ENCODE measurements at regions not wholly inside any gene's neighbourhood (a gene's known extent, or its start where the extent isn't known, plus 50 kb on each side); places are given as distances from the start of the nearest gene placed in this dataset.

- no peak overlapping the region for H3K4me3 ChIP-seq (ENCODE audit: low read length)
- TF ChIP-seq ZNF274 (IDR thresholded peaks at IDR 0.05; ENCODE audit: low read depth, low read length), result no peak
Observed at GRCh38 chr11:116517077-116517476, 255.7 kb downstream of the BUD13 start.

- H3K4me3 ChIP-seq (ENCODE audit: low read length), result no peak overlapping the region
- no peak for TF ChIP-seq ZNF274 (IDR thresholded peaks at IDR 0.05; ENCODE audit: low read depth, low read length)
Observed at GRCh38 chr11:116515664-116516184, 257.1 kb downstream of the BUD13 start.

- no peak for TF ChIP-seq ZNF274 (IDR thresholded peaks at IDR 0.05; ENCODE audit: low read depth, low read length)
- no peak overlapping the region for H3K4me3 ChIP-seq (ENCODE audit: low read length)
Observed at GRCh38 chr11:116513894-116514293, 258.9 kb downstream of the BUD13 start.

- TF ChIP-seq ZNF274 (IDR thresholded peaks at IDR 0.05; ENCODE audit: low read depth, low read length), result no peak
- H3K4me3 ChIP-seq (ENCODE audit: low read length), result no peak overlapping the region
Observed at GRCh38 chr11:116513278-116513823, 259.4 kb downstream of the BUD13 start.

GRCh38 chr11:116512841-116513240 lies 259.9 kb downstream of the BUD13 start:
- no peak overlapping the region for H3K4me3 ChIP-seq (ENCODE audit: low read length)
- TF ChIP-seq ZNF274 (IDR thresholded peaks at IDR 0.05; ENCODE audit: low read depth, low read length), result no peak

GRCh38 chr11:116511684-116512083 lies 261.1 kb downstream of the BUD13 start:
- TF ChIP-seq ZNF274 (IDR thresholded peaks at IDR 0.05; ENCODE audit: low read depth, low read length), result no peak
- no peak overlapping the region for H3K4me3 ChIP-seq (ENCODE audit: low read length)

GRCh38 chr11:116510886-116511650 lies 261.7 kb downstream of the BUD13 start:
- TF ChIP-seq ZNF274 (IDR thresholded peaks at IDR 0.05; ENCODE audit: low read depth, low read length), result no peak
- H3K4me3 ChIP-seq (ENCODE audit: low read length), result no peak overlapping the region

GRCh38 chr11:116510166-116510565 lies 262.6 kb downstream of the BUD13 start:
- no peak for TF ChIP-seq ZNF274 (IDR thresholded peaks at IDR 0.05; ENCODE audit: low read depth, low read length)

GRCh38 chr11:116509551-116509950 lies 263.2 kb downstream of the BUD13 start:
- H3K4me3 ChIP-seq (ENCODE audit: low read length), result no peak overlapping the region
- TF ChIP-seq ZNF274 (IDR thresholded peaks at IDR 0.05; ENCODE audit: low read depth, low read length), result no peak

More at GRCh38 chr11:116510166-116510565, 262.6 kb downstream of the BUD13 start:
- H3K4me3 ChIP-seq (ENCODE audit: low read length), result no peak overlapping the region

GRCh38 chr11:116507849-116508695 lies 264.7 kb downstream of the BUD13 start:
- H3K4me3 ChIP-seq (ENCODE audit: low read length), result no peak overlapping the region
- no peak for TF ChIP-seq ZNF274 (IDR thresholded peaks at IDR 0.05; ENCODE audit: low read depth, low read length)

GRCh38 chr11:116507016-116507415 lies 265.8 kb downstream of the BUD13 start:
- H3K4me3 ChIP-seq (ENCODE audit: low read length), result no peak overlapping the region
- TF ChIP-seq ZNF274 (IDR thresholded peaks at IDR 0.05; ENCODE audit: low read depth, low read length), result no peak

GRCh38 chr11:116506263-116506825 lies 266.4 kb downstream of the BUD13 start:
- H3K4me3 ChIP-seq (ENCODE audit: low read length), result no peak overlapping the region
- TF ChIP-seq ZNF274 (IDR thresholded peaks at IDR 0.05; ENCODE audit: low read depth, low read length), result no peak

GRCh38 chr11:116505298-116506262 lies 267.2 kb downstream of the BUD13 start:
- TF ChIP-seq ZNF274 (IDR thresholded peaks at IDR 0.05; ENCODE audit: low read depth, low read length), result no peak
- no peak overlapping the region for H3K4me3 ChIP-seq (ENCODE audit: low read length)

Measured in GM08714 (cell line).